ENCODE measurements at regions not wholly inside any gene's neighbourhood (a gene's known extent, or its start where the extent isn't known, plus 50 kb on each side); places are given as distances from the start of the nearest gene placed in this dataset.
"Not testable (repeated sequence)": the region's sequence is repeated elsewhere in the genome, so short reads cannot be mapped to it uniquely, and the experiment has no call there.

DNA sequence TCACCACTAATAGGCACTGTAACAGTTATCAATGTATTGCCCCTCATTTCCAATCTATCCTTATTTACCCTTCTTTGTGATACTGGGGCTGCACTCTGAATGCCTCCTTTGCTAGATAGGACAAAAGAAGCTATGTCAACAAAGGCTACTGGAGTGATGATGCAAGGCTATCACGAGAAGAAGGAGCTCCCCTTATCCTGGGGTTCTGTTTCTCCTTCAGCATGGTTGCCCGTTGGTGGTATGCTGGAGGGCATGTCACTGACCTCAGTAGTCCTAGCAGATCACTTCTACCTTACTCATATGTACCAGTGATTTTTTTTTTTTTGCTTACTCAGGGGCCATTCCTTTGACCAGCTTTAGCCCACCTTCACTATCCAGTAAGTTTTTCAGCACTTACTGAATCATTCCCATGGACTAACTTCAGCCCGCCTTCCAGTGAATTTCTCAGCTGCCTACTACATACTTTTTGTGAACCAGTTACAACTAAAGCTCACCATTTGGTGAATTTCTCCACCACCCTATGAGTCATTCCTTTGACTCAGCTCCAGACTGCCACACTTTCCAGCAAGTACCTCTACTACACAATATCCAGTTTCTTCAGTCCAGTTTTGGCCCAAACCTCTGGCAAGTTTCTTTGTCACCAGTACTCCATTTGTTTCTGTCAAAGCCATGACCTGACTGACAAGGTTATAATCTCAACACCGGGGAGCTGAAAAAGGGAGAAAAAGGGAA is 944.5 kb downstream of the KCNT2 start:
- no peak for DNase-seq (ENCODE audit: low read depth)

DNA sequence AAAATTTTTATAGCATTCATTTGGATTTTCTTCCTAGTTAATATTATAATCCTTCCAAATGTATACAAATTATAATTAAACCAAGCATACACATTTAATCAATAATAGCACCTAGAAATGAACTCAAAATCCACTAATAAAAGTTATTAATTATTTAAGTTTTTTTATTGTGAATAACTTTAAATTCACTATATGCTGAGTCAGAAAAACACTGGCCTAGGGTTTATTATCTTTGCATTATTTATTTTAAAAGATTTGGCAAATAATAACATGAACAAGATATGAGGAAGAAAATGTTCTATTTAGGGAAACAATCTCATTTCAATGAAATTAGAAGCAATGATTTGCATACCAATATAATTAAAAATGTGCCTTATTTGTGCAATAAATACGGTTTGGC is 951.5 kb downstream of the KCNT2 start:
- DNase-seq (ENCODE audit: low read depth) = no peak

DNA sequence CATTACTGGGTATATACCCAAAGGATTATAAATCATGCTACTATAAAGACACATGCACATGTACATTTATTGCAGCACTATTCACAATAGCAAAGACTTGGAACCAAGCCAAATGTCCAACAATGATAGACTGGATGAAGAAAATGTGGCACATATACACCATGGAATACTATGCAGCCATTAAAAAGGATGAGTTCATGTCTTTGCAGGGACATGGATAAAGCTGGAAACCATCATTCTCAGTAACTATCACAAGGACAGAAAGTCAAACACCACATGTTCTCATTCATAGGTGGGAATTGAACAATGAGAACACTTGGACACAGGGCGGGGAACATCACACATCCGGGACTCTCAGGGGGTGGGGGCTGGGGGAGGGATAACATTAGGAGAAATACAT is 959.4 kb downstream of the KCNT2 start:
- not testable (repeated sequence) for DNase-seq (ENCODE audit: low read depth)

GRCh38 chr1:195637539-195637938 is 970.7 kb downstream of the KCNT2 start:
- no peak for DNase-seq (ENCODE audit: low read depth)

- DNase-seq (ENCODE audit: low read depth) = no peak
These were observed 990.0 kb downstream of the KCNT2 start for GRCh38 chr1:195618287-195618686.

DNA sequence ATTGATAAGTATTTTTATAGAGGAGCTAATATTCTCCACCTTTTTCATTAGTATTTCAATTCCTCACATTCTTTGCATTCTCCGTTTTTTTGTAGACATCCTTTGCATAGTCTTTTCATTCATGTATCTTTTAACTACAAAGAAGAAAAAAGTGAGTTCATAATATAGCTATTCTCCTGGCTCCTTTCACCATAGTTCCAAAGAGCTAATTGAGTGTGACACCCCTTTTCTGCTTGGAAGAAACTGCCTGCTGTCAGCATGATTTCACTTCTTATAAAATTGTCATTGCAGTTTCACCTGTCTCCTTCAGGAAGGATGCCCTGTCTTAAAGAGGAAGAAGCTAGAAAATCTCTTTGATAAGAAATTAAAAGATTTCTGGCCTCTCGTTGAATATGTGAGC is 991.1 kb downstream of the KCNT2 start:
- DNase-seq (ENCODE audit: low read depth) = no peak

- no peak for DNase-seq (ENCODE audit: low read depth)
These were observed 999.4 kb downstream of the KCNT2 start for GRCh38 chr1:195608883-195609282.

DNA sequence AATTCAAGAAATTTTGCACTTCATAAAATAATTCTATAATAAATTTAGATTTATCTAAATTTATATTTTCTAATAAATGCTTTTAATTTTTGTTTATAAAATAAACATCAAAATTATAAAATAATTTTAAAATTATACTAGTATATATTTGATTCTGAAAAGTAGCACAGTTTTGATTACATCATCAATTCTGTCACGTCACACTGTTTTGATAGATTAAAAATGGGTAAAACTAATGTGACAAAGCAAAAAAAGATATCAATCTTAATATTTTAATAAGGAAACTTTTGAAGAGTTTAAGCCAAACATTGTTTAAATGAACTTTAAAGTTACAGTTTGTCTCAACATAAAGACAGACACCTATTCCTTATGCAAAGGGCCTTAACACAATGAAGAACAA is 1001.8 kb downstream of the KCNT2 start:
- no peak for DNase-seq (ENCODE audit: low read depth)

DNA sequence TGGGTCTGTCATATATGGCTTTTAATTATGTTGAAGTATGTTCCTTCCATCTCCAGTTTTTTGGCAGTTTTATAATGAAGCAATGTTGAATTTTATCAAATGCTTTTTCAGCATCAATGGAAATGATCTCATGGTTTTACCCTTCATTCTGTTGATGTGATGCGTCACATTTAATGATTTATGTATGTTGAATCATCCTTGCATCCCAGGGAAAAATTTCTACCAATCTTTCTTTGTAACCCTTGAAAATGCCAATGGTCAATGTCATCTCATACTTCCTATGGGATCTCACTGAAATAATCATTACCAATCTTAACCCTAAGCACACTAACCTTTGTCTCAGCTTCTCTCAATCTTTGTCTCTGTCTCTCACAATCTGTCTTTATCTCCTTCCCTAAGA is 1004.0 kb downstream of the KCNT2 start:
- no peak for DNase-seq (ENCODE audit: low read depth)

- DNase-seq (ENCODE audit: low read depth) = no peak
These were observed 1010.3 kb downstream of the KCNT2 start for GRCh38 chr1:195597891-195598290.

- DNase-seq (ENCODE audit: low read depth) = no peak
These were observed 1013.5 kb downstream of the KCNT2 start for GRCh38 chr1:195594773-195595172.

DNA sequence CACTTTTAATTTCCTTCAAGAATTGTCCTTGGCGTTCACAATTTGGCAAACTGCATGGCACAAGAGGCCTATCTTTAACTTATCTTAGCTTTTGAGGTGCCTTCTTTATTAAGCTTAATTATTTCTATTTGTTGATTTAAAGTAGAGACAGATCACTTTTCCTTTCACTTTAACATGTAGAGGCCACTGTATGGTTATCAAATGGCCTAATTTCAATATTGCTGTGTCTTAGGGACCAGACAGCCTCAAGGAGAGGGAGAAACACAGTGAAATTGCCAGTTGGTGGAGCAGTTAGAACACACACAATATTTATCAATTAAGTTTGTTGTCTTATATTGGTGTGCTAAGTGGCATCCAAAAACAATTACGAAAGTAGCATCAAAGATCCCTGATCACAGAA is 1013.9 kb downstream of the KCNT2 start:
- no peak for DNase-seq (ENCODE audit: low read depth)

DNA sequence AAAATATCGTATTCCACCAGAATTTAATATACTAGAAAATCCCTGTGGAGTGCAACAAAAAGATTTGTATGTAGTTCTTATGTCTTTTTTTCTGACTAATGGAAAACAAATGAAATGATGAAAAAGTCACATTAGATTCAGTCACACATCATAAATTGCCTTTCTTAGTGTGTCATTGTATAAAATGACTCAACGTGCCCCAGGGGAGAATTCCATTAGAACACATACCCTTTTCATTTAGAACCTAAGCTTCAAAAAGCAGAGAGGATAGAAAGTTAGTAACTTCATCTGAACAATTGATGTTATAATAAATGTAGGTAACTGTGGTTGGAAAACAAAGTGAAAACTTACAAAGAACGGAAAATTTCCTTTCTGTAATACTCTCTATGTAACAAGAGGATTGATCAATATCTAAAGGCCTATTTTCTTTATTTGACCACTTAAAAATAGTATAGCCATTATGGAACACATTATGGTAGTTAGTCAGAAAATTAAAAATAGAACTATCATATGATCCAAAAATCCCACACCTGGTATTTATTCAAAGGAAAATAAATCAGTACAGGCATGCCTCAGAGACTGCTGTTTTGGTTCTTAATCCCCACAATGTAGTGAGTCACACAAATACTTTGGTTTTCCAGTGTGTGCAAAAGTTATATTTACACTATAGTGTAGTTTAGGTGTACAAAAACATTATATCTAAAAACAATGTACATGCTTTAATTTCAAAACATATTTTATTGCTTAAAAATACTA is 1016.1 kb downstream of the KCNT2 start:
- no peak for DNase-seq (ENCODE audit: low read depth)

DNA sequence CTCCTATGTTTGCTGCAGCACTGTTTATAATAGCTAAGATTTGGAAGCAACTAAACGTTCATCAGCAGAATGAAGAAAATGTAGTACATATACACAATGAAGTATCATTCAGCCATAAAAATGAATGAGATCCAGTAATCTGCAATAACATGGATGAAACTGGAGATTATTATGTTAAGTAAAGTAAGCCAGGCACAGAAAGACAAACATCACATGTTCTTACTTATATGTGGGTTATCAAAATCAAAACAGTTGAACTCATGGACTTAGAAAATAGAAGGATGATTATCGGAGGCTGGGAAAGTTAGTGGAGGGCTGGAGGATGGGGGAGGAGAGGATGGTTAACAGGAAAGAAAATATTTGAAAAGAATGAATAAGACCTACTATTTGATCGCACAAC is 1017.6 kb downstream of the KCNT2 start:
- no peak for DNase-seq (ENCODE audit: low read depth)

DNA sequence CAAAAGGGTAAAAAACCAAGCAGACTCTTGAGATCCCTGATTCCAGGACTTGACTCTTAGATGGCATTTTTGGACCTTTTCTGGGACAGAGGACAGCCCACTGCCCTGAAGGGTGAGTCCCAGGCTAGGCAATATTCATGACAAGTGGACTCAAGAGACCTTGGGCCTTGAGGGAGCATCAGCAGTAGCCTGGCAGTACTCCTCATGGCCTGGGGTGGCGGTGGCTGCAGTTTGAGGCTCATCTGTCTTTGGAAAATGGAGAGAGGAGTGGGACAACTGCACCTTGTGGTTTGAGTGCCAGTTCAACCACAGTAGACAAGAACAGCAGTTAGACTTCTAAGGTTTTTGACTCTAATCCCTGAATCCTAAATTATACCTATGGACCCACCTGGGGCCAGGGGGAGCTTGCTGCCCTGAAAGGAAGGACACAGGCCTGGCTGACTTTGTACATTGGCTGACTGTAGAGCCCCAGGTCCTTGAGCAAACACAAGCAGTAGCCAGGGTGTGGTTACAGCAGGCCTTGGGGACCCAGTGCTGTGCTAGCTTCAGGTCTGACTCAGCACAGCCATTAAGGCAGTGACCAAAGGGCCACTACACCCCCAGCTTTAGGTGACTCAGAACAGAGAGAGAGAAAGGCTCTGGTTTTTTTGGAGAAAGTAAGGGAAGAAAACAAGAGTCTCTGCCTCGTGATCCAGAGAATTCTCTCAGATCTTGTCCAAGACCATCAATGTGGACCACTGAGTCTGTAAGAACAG is 1023.2 kb downstream of the KCNT2 start:
- DNase-seq (ENCODE audit: low read depth) = no peak

DNA sequence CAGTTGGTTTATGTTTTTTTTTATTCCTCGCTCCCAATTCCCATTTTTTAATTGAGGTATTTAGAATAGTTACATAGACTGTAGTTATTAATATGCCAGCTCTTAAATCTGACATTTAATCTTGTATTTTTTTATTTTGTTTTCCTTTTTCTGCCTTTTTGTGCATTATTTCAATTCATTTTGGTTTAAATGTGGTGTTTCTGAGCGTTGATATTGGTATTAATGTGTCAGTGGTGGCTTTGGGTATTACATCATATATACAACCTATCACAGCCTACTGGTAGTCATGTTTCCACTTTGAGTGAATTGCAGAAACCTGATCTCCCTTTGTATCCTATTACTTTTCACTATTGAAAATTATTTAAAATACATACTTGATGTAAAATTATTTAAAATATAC is 1027.3 kb downstream of the KCNT2 start:
- no peak for DNase-seq (ENCODE audit: low read depth)

- no peak for DNase-seq (ENCODE audit: low read depth)
These were observed 1030.5 kb downstream of the KCNT2 start for GRCh38 chr1:195577748-195578147.

GRCh38 chr1:195576641-195577040 is 1031.6 kb downstream of the KCNT2 start:
- no peak for DNase-seq (ENCODE audit: low read depth)

DNA sequence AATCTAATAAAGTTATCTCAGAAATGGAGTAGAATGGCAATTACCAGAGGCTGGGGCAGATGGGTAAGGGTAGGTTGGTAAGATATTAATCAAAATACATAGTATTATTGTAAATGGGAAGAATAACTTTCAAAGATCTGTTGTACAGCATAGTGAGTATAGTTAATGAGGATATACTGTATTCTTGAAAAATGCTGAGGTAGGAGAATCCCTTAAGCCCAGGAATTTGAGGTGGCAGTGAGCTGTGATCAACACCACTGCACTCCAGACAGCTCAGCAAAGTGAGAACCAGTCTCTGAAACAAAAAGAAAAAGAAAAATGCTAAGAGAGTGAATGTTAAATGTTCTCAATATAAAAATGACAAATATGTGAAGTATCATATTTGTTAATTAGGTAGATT is 1033.7 kb downstream of the KCNT2 start:
- DNase-seq (ENCODE audit: low read depth) = no peak

DNA sequence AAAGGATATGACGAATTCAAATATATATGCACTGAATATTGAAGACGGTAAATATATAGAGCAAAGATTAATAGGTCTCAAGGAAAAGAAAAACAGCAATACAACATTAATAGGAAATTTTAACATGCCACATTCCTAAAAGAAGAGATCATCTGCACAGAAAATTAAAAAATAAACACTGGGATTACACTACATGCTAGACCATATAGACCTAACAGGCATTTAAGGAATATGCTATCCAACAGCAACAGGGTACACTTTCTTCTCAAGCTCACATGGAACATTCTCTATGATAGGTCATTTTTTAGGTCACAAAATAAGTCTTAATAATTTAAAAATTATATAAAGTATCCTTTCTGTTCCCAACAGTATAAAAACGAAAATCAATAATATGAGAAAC is 1038.3 kb downstream of the KCNT2 start:
- DNase-seq (ENCODE audit: low read depth) = no peak

DNA sequence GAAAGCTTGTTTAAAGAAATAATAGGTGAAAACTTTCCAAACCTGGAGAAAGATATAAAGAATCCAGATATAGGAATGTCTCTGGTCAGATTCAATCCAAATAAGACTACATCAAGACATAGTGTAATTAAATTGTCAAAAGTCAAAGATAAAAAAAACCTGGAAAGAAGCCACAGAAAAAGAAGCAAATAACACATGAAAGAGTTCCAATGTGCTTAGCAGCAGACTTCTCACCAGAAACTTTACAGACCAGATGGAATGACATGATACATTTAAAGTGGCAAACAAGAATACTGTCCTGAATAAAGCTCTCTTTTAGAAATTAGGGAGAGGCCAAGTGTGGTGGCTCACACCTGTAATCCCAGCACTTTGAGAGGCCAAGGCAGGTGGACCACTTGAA is 1039.9 kb downstream of the KCNT2 start:
- no peak for DNase-seq (ENCODE audit: low read depth)

DNA sequence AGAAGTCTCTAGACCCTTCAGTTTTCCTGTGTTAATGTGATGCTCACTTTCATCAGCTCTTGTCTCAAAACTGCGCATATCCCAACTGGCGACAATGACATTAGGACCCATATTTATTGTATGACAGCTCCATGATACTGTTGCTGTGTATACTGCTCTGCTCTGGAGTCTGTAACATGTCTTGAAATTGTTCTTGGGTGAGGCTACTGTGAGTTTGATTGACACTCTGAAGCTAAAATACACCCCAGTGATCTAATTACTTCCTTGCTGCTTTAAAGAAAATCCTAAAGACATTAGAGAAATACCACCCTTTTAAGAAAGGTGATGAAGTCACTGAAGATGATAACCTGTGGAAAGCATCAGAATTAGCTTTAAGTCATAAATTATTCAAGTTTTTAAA is 1046.2 kb downstream of the KCNT2 start:
- DNase-seq (ENCODE audit: low read depth) = no peak

Data from activated T-cell treated with anti-CD3 and anti-CD28 coated beads for 1 hour (primary cell).